Pancreas (tissue), 10 donors: ENCODE measurements at regions not wholly inside any gene's neighbourhood (a gene's known extent, or its start where the extent isn't known, plus 50 kb on each side); places are given as distances from the start of the nearest gene placed in this dataset.

Experiments used
- ATAC-seq, 4 donors: fragments of 200-7000 bp; cut with Tn5 transposase; one replicate each; pipeline versions ENCODE4 v1.8.0 to v1.9.1; 2020; ENCODE audit warnings: mild to moderate bottlenecking in 4 of 4, moderate library complexity in 4 of 4
- DNase-seq, 6 donors: peaks; one replicate each; pipeline ENCODE4 v3.0.0-alpha.2; 2020
- FAIRE-seq: peaks from 2 replicates; lab custom pipeline; 2012; peaks lifted over from hg19 to GRCh38; lab: Jason Lieb, UNC
- H3K27ac ChIP-seq, 4 donors: fragments of 200-600 bp; sonication (generic); 1 replicate in 3 of 4; 2 replicates in 1 of 4; pipeline versions ENCODE4 v1.5.0 to v1.8.0; 2020
- H3K27me3 ChIP-seq, 4 donors: fragments of 200-600 bp; one replicate each; pipeline ENCODE4 v1.8.0; 2021
- H3K36me3 ChIP-seq, 3 donors: fragments of 200-600 bp; sonication (generic) in 1 of 3; one replicate each; pipeline versions ENCODE4 v1.5.0 to v1.8.0; 2020 to 2021
- H3K4me1 ChIP-seq, 3 donors: fragments of 200-600 bp; one replicate each; pipeline ENCODE4 v1.8.0; 2021
- H3K4me3 ChIP-seq, 4 donors: fragments of 200-600 bp; sonication (generic) in 2 of 4; one replicate each; pipeline versions ENCODE4 v1.5.0 to v1.8.0; 2020 to 2021
- H3K9me3 ChIP-seq, 4 donors: fragments of 200-600 bp; one replicate each; pipeline ENCODE4 v1.8.0; 2021
- WGBS, 2 donors: extraction: QIAGEN DNeasy Blood & Tissue Kit; methylation state at CpG; one replicate each; pipeline ENCODE4 v1.1.7; 2013; 5-methylcytosine and 5-hydroxymethylcytosine counted together
- intact Hi-C, 3 donors: fragments of 100-400 bp; cut with DNase I; formaldehyde crosslinking; loops; one replicate each; pipeline versions ENCODE4 v1.11.1 to v1.14.2; 2022
- TF ChIP-seq, protein P1 (sequence below), 4 donors: fragments of 200-600 bp; sonication (generic) in 3 of 4; IDR thresholded peaks; one replicate each; pipeline versions ENCODE4 v1.5.0 to v1.8.0; 2021; ENCODE audit warnings: antibody characterized with exemption in 4 of 4
- donor health status: healthy with polysubstance abuse.
- donor health status: DM: no; HTN: no; CAD: no; lungs with moderate emphysema.
- donor health status: DM: no; HTN: no; CAD: no.
- donor health status: control.
- donor health status: control.
- donor health status: Bipolar disorder and iron deficiency.
- donor health status: DM: yes; HTN: yes; CAD: no.
- donor health status: DM: no; HTN: no; CAD: no.
- donor health status: DM: no; HTN: no; CAD: no.
- donor health status: DM: yes; HTN: yes; CAD: no.

DNA sequence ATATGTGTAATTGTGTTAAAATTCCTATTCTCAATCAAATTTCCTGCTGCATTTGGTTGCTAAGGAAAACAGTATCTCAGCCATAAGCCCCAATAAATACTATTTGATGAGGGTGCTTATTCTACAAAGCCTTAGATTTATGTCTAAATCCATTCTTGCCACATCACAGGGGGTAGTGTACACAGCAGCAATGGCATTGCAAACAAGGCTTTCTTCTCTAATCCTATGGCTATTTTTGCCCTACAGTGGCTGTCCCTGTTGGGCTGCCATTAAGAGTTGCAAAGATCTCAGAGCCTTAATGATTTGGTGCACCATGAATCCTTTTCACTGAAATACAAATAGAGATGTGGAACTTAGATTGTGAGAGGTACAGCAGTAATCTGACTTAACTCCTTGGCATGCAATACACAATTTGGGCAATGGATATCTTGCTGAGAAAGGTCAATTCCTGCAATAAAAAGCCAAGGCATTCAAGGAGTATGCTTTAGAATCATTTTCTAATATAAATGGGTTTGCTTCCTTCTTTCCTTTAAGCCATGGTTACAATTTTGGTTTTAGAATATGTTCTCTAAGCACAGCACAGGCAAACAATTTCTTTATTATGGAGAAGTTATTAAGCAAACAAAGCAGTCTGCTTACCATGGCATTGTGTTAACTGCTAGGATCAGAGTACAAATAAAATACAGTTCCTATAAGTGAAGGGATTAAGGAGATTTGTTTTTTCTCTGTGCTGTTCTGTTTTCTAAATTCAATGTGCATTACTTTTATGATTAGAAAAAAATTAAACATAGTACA, 69.8 kb upstream of the CD302 start:
- Histone ChIP-seq H3K27me3 (no peaks in the 10 kb centered on the region), H3K36me3 (no peaks in the 10 kb centered on the region), H3K27ac (no peak overlapping the region), H3K9me3 (no peaks in the 10 kb centered on the region), H3K4me3 (no peak overlapping the region), H3K4me1 (no peaks in the 10 kb centered on the region)
- intact Hi-C loops: no loop called here
- DNase-seq (no peak), ATAC-seq (no peak), FAIRE-seq (no peak)
- TF ChIP-seq, protein P1, sequence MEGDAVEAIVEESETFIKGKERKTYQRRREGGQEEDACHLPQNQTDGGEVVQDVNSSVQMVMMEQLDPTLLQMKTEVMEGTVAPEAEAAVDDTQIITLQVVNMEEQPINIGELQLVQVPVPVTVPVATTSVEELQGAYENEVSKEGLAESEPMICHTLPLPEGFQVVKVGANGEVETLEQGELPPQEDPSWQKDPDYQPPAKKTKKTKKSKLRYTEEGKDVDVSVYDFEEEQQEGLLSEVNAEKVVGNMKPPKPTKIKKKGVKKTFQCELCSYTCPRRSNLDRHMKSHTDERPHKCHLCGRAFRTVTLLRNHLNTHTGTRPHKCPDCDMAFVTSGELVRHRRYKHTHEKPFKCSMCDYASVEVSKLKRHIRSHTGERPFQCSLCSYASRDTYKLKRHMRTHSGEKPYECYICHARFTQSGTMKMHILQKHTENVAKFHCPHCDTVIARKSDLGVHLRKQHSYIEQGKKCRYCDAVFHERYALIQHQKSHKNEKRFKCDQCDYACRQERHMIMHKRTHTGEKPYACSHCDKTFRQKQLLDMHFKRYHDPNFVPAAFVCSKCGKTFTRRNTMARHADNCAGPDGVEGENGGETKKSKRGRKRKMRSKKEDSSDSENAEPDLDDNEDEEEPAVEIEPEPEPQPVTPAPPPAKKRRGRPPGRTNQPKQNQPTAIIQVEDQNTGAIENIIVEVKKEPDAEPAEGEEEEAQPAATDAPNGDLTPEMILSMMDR (IDR thresholded peaks at IDR 0.05): no peak

DNA sequence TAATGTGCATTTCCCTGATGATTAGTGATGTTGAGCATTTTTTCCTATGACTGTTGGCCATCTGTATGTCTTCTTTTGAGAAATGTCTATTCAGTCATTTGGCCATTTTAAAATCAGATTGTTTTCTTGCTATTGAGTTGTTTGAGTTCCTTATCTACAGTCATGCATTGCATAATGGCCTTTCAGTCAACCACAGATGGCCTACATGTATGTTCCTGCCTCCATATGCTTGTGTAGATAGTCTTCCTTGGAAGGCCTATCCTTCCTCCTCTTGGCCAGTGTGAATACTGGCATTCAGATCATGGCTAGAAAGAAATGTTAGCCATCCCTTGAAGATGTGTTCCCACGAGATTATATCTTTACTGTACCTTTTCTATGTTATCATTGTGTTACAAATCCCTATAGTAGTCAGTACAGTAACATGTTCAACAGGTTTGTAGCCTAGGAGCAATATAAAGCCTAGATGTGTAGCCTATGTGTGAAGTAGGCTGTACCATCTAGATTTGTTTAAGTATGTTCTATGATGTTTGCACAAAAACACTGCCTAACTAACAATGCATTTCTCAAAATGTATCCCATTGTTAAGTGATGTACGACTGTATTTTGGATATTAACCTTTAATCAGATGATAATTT, 65.6 kb upstream of the CD302 start:
- intact Hi-C loops: no loop called here
- Histone ChIP-seq H3K4me1 (no peaks in the 10 kb centered on the region), H3K27ac (no peak overlapping the region), H3K4me3 (no peak overlapping the region), H3K36me3 (no peaks in the 10 kb centered on the region), H3K27me3 (no peaks in the 10 kb centered on the region), H3K9me3 (no peaks in the 10 kb centered on the region)
- 66 to 74% methylated on average over 2 of the region's 2 CpGs for WGBS, 2 donors
- no peak for ATAC-seq
- TF ChIP-seq, protein P1 (IDR thresholded peaks at IDR 0.05): no peak
- FAIRE-seq: no peak
- DNase-seq: no peak

- WGBS, 2 donors: 71 to 79% methylated on average over 4 of the region's 4 CpGs
- no peaks in the 10 kb centered on the region for H3K27me3 ChIP-seq
- ATAC-seq: no peak
- peaks cover 0 to 2% (median 0%) of the 10 kb centered on the region in 3 donors for H3K4me1 ChIP-seq
- no peak overlapping the region for H3K4me3 ChIP-seq
- no peak overlapping the region for H3K27ac ChIP-seq
- H3K9me3 ChIP-seq: no peaks in the 10 kb centered on the region
- no peak for DNase-seq
- intact Hi-C loops: no loop called here
- TF ChIP-seq, protein P1 (IDR thresholded peaks at IDR 0.05): no peak
- FAIRE-seq: no peak
- H3K36me3 ChIP-seq: no peaks in the 10 kb centered on the region
Measured at GRCh38 chr2:159860581-159861310, 62.7 kb upstream of the CD302 start.

- H3K9me3 ChIP-seq: no peaks in the 10 kb centered on the region
- intact Hi-C loops: no loop called here
Measured at GRCh38 chr2:159859583-159859982, 61.6 kb upstream of the CD302 start.

More at GRCh38 chr2:159859583-159859982, 61.6 kb upstream of the CD302 start:
- no peaks in the 10 kb centered on the region for H3K36me3 ChIP-seq
- FAIRE-seq (no peak), ATAC-seq (no peak), DNase-seq (no peak)
- H3K4me1 ChIP-seq: peaks cover 0 to 3% (median 0%) of the 10 kb centered on the region in 3 donors
- no peak overlapping the region for H3K27ac ChIP-seq
- 97 to 100% methylated on average over 1 of the region's 1 CpG for WGBS, 2 donors
- TF ChIP-seq, protein P1 (IDR thresholded peaks at IDR 0.05): no peak
- no peaks in the 10 kb centered on the region for H3K27me3 ChIP-seq
- no peak overlapping the region for H3K4me3 ChIP-seq
